Activated T-helper 1 cell treated with Interleukin-2 at 50 U/mL for 16 hours (primary cell): ENCODE measurements at regions not wholly inside any gene's neighbourhood (a gene's known extent, or its start where the extent isn't known, plus 50 kb on each side); places are given as distances from the start of the nearest gene placed in this dataset.
"Not testable (repeated sequence)": the region's sequence is repeated elsewhere in the genome, so short reads cannot be mapped to it uniquely, and the experiment has no call there.

Source experiments
- DNase-seq: peaks from one replicate; pipeline ENCODE4 v3.0.0-alpha.2; 2020; ENCODE audit warnings: low read depth

GRCh38 chr5:39955156-39955555, 530.4 kb upstream of the DAB2 start:
- no peak for DNase-seq

- no peak for DNase-seq
Measured at GRCh38 chr5:39951070-39951469, 526.3 kb upstream of the DAB2 start.

- DNase-seq, result peak; percentile 17
Measured at GRCh38 chr5:39948867-39949468, 524.2 kb upstream of the DAB2 start.

- DNase-seq, result no peak
Measured at GRCh38 chr5:39948341-39948740, 523.6 kb upstream of the DAB2 start.

- no peak for DNase-seq
Measured at GRCh38 chr5:39947657-39948056, 522.9 kb upstream of the DAB2 start.

- DNase-seq, result no peak
Measured at GRCh38 chr5:39946356-39947045, 521.7 kb upstream of the DAB2 start.

GRCh38 chr5:39945870-39946269, 521.1 kb upstream of the DAB2 start:
- no peak for DNase-seq

- DNase-seq, result no peak
Measured at GRCh38 chr5:39943811-39944210, 519.0 kb upstream of the DAB2 start.

GRCh38 chr5:39942606-39943005, 517.8 kb upstream of the DAB2 start:
- no peak for DNase-seq

GRCh38 chr5:39941416-39941815, 516.6 kb upstream of the DAB2 start:
- DNase-seq, result no peak

GRCh38 chr5:39934830-39935229, 510.1 kb upstream of the DAB2 start:
- no peak for DNase-seq

- DNase-seq, result no peak
Measured at GRCh38 chr5:39933061-39933460, 508.3 kb upstream of the DAB2 start.

- no peak for DNase-seq
Measured at GRCh38 chr5:39928709-39929108, 503.9 kb upstream of the DAB2 start.

GRCh38 chr5:39919876-39920275, 495.1 kb upstream of the DAB2 start:
- DNase-seq, result no peak

- no peak for DNase-seq
Measured at GRCh38 chr5:39912906-39913305, 488.1 kb upstream of the DAB2 start.

GRCh38 chr5:39907267-39907951, 482.6 kb upstream of the DAB2 start:
- DNase-seq, result not testable (repeated sequence)

GRCh38 chr5:39906146-39906545, 481.4 kb upstream of the DAB2 start:
- no peak for DNase-seq

- DNase-seq, result no peak
Measured at GRCh38 chr5:39905356-39905755, 480.6 kb upstream of the DAB2 start.

GRCh38 chr5:39902626-39903025, 477.8 kb upstream of the DAB2 start:
- no peak for DNase-seq

- DNase-seq, result no peak
Measured at GRCh38 chr5:39898731-39899130, 474.0 kb upstream of the DAB2 start.

- no peak for DNase-seq
Measured at GRCh38 chr5:39896706-39897105, 471.9 kb upstream of the DAB2 start.

GRCh38 chr5:39896104-39896503, 471.3 kb upstream of the DAB2 start:
- no peak for DNase-seq

- no peak for DNase-seq
Measured at GRCh38 chr5:39892708-39893107, 467.9 kb upstream of the DAB2 start.

- DNase-seq, result no peak
Measured at GRCh38 chr5:39891376-39891775, 466.6 kb upstream of the DAB2 start.
